HFFc6 (cell line): ENCODE measurements at regions not wholly inside any gene's neighbourhood (a gene's known extent, or its start where the extent isn't known, plus 50 kb on each side); places are given as distances from the start of the nearest gene placed in this dataset.

Experiments
- DNase-seq: peaks from one replicate; pipeline ENCODE4 v3.0.0-alpha.2; 2018
- H3K27ac Mint-ChIP-seq: 2 replicates; pipeline ENCODE4 v1.8.0; 2020; ENCODE audit warnings: mild to moderate bottlenecking, mixed read lengths
- H3K27me3 Mint-ChIP-seq: 2 replicates; pipeline ENCODE4 v1.8.0; 2021; ENCODE audit warnings: mild to moderate bottlenecking, moderate library complexity, mixed read lengths; ENCODE audit not compliant: insufficient read depth
- H3K36me3 Mint-ChIP-seq: 2 replicates; pipeline ENCODE4 v1.8.0; 2021; ENCODE audit warnings: low read depth, mixed read lengths
- H3K4me1 Mint-ChIP-seq: 2 replicates; pipeline ENCODE4 v1.8.0; 2020; ENCODE audit warnings: low read depth, mixed read lengths
- H3K4me3 Mint-ChIP-seq: 2 replicates; pipeline ENCODE4 v1.8.0; 2020; ENCODE audit warnings: mild to moderate bottlenecking, moderate library complexity, mixed read lengths
- H3K9me3 Mint-ChIP-seq: 2 replicates; pipeline ENCODE4 v1.8.0; 2020; ENCODE audit warnings: mild to moderate bottlenecking, mixed read lengths
- CTCF ChIP-seq: fragments of 200-600 bp; sonication (generic); IDR thresholded peaks from 2 replicates; pipeline ENCODE4 v1.5.0; 2021; ENCODE audit warnings: antibody characterized with exemption, mild to moderate bottlenecking

- H3K27me3 Mint-ChIP-seq, result peaks cover 4% of the 10 kb centered on the region; the same call in 1 of the 2 replicates
- H3K27ac Mint-ChIP-seq, result no peak overlapping the region
- H3K36me3 Mint-ChIP-seq, result no peaks in the 10 kb centered on the region
- no peak for DNase-seq
- H3K4me3 Mint-ChIP-seq, result no peak overlapping the region
- H3K9me3 Mint-ChIP-seq, result no peaks in the 10 kb centered on the region
- H3K4me1 Mint-ChIP-seq, result no peaks in the 10 kb centered on the region
- TF ChIP-seq CTCF, result no peak
Measured at GRCh38 chr15:35921046-35921445, 375.1 kb upstream of the DPH6 start.

- Mint-ChIP-seq H3K27ac (no peak overlapping the region), H3K9me3 (no peaks in the 10 kb centered on the region), H3K36me3 (no peaks in the 10 kb centered on the region), H3K27me3 (no peaks in the 10 kb centered on the region), H3K4me3 (no peak overlapping the region), H3K4me1 (no peaks in the 10 kb centered on the region)
- no peak for DNase-seq
- TF ChIP-seq CTCF, result no peak
Measured at GRCh38 chr15:35925275-35926006, 379.5 kb upstream of the DPH6 start.

- DNase-seq, result no peak
- no peaks in the 10 kb centered on the region for H3K36me3 Mint-ChIP-seq
- no peak for TF ChIP-seq CTCF
- no peaks in the 10 kb centered on the region for H3K27me3 Mint-ChIP-seq
- no peaks in the 10 kb centered on the region for H3K9me3 Mint-ChIP-seq
- H3K4me3 Mint-ChIP-seq, result no peak overlapping the region
- no peak overlapping the region for H3K27ac Mint-ChIP-seq
- H3K4me1 Mint-ChIP-seq, result no peaks in the 10 kb centered on the region
Measured at GRCh38 chr15:35926007-35926380, 380.0 kb upstream of the DPH6 start.

GRCh38 chr15:35928847-35929246, 382.9 kb upstream of the DPH6 start:
- no peaks in the 10 kb centered on the region for H3K4me1 Mint-ChIP-seq
- DNase-seq, result no peak

GRCh38 chr15:35929740-35930444, 383.9 kb upstream of the DPH6 start:
- Mint-ChIP-seq H3K4me3 (no peak overlapping the region), H3K9me3 (no peaks in the 10 kb centered on the region), H3K27me3 (no peaks in the 10 kb centered on the region), H3K27ac (no peak overlapping the region), H3K4me1 (no peaks in the 10 kb centered on the region), H3K36me3 (no peaks in the 10 kb centered on the region)
- DNase-seq, result no peak
- TF ChIP-seq CTCF, result no peak

More at GRCh38 chr15:35928847-35929246, 382.9 kb upstream of the DPH6 start:
- no peaks in the 10 kb centered on the region for H3K36me3 Mint-ChIP-seq
- H3K4me3 Mint-ChIP-seq, result no peak overlapping the region
- no peak overlapping the region for H3K27ac Mint-ChIP-seq
- no peaks in the 10 kb centered on the region for H3K9me3 Mint-ChIP-seq
- TF ChIP-seq CTCF, result no peak
- no peaks in the 10 kb centered on the region for H3K27me3 Mint-ChIP-seq
